ENCODE measurements at regions not wholly inside any gene's neighbourhood (a gene's known extent, or its start where the extent isn't known, plus 50 kb on each side); places are given as distances from the start of the nearest gene placed in this dataset.

GRCh38 chr10:45095286-45095685 lies 94.6 kb downstream of the ZNF22 start:
- Histone ChIP-seq H3K4me3 (ENCODE audit: low read length) (no peak overlapping the region), H3K4me2 (ENCODE audit: low read length) (no peak overlapping the region), H4K20me1 (ENCODE audit: low read length) (no peaks in the 10 kb centered on the region), H3K9me2 (replicated peaks; ENCODE audit: low read length) (no peaks in the 10 kb centered on the region), H3K27me3 (ENCODE audit: low read length) (peaks cover 82% of the 10 kb centered on the region), H3K4me1 (ENCODE audit: insufficient read depth, low read length) (no peaks in the 10 kb centered on the region), H3F3A (ENCODE audit: low read length, unreplicated experiment) (no peaks in the 10 kb centered on the region), H2AFZ (ENCODE audit: low read length) (no peak overlapping the region), H3K9me3 (ENCODE audit: low read length) (no peaks in the 10 kb centered on the region), H3K9ac (ENCODE audit: low read length) (no peak overlapping the region), H3K79me2 (ENCODE audit: low read length) (no peaks in the 10 kb centered on the region), H3K27ac (ENCODE audit: low read length) (no peak overlapping the region), H3K36me3 (ENCODE audit: low read depth, low read length) (no peaks in the 10 kb centered on the region)
- ATAC-seq, result no peak
- TF ChIP-seq EZH2phosphoT487 (IDR thresholded peaks at IDR 0.05; ENCODE audit: borderline replicate concordance, low read length) (no peak), EZH2 (IDR thresholded peaks at IDR 0.05; ENCODE audit: low read length, unreplicated experiment) (no peak), CTCF (conservative IDR thresholded peaks at IDR 0.05; ENCODE audit: low read depth, low read length) (no peak)
- POLR2A ChIA-PET (ENCODE audit: unreplicated experiment), result no interaction called here
- no TSS peak for BruUV-seq (replicated peaks)
- no peak for DNase-seq
- CTCF ChIA-PET, result interaction anchor here (0.6 kb wide), 1 partner anchor 88 kb away, joined by 3 read pairs; no protein-coding TSS in a partner anchor
- intact Hi-C loops (cut with micrococcal nuclease), result no loop called here

- Histone ChIP-seq H3K4me2 (ENCODE audit: low read length) (no peak overlapping the region), H3K9me3 (ENCODE audit: low read length) (no peaks in the 10 kb centered on the region), H3K79me2 (ENCODE audit: low read length) (no peaks in the 10 kb centered on the region), H3K27ac (ENCODE audit: low read length) (no peak overlapping the region), H3K27me3 (ENCODE audit: low read length) (peaks cover 82% of the 10 kb centered on the region), H4K20me1 (ENCODE audit: low read length) (no peaks in the 10 kb centered on the region), H3K36me3 (ENCODE audit: low read depth, low read length) (no peaks in the 10 kb centered on the region), H2AFZ (ENCODE audit: low read length) (no peak overlapping the region), H3K4me1 (ENCODE audit: insufficient read depth, low read length) (no peaks in the 10 kb centered on the region), H3K4me3 (ENCODE audit: low read length) (no peak overlapping the region), H3F3A (ENCODE audit: low read length, unreplicated experiment) (no peaks in the 10 kb centered on the region), H3K9me2 (replicated peaks; ENCODE audit: low read length) (no peaks in the 10 kb centered on the region), H3K9ac (ENCODE audit: low read length) (no peak overlapping the region)
- ATAC-seq (no peak), DNase-seq (no peak)
- CTCF ChIA-PET, result no interaction called here
- POLR2A ChIA-PET (ENCODE audit: unreplicated experiment), result no interaction called here
- BruUV-seq (replicated peaks), result no TSS peak
- intact Hi-C loops (cut with micrococcal nuclease), result no loop called here
- TF ChIP-seq EZH2phosphoT487 (IDR thresholded peaks at IDR 0.05; ENCODE audit: borderline replicate concordance, low read length), result no peak
- no peak for TF ChIP-seq CTCF (conservative IDR thresholded peaks at IDR 0.05; ENCODE audit: low read depth, low read length)
- TF ChIP-seq EZH2 (IDR thresholded peaks at IDR 0.05; ENCODE audit: low read length, unreplicated experiment), result no peak
Observed at GRCh38 chr10:45096001-45096400, 95.3 kb downstream of the ZNF22 start.

GRCh38 chr10:45100429-45100828 lies 99.7 kb downstream of the ZNF22 start:
- no peaks in the 10 kb centered on the region for H3K9me2 ChIP-seq (replicated peaks; ENCODE audit: low read length)
- H3K36me3 ChIP-seq (ENCODE audit: low read depth, low read length), result no peaks in the 10 kb centered on the region
- CTCF ChIA-PET, result no interaction called here
- POLR2A ChIA-PET (ENCODE audit: unreplicated experiment), result no interaction called here
- H3K9me3 ChIP-seq (ENCODE audit: low read length), result no peaks in the 10 kb centered on the region
- no peak overlapping the region for H3K27ac ChIP-seq (ENCODE audit: low read length)
- no peaks in the 10 kb centered on the region for H3K79me2 ChIP-seq (ENCODE audit: low read length)
- no peaks in the 10 kb centered on the region for H4K20me1 ChIP-seq (ENCODE audit: low read length)
- BruUV-seq (replicated peaks), result no TSS peak
- intact Hi-C loops (cut with micrococcal nuclease), result no loop called here
- H3K4me1 ChIP-seq (ENCODE audit: insufficient read depth, low read length), result no peaks in the 10 kb centered on the region
- no peaks in the 10 kb centered on the region for H3F3A ChIP-seq (ENCODE audit: low read length, unreplicated experiment)
- peaks cover 78% of the 10 kb centered on the region for H3K27me3 ChIP-seq (ENCODE audit: low read length)
- no peak overlapping the region for H3K4me3 ChIP-seq (ENCODE audit: low read length)
- TF ChIP-seq EZH2phosphoT487 (IDR thresholded peaks at IDR 0.05; ENCODE audit: borderline replicate concordance, low read length) (no peak), CTCF (conservative IDR thresholded peaks at IDR 0.05; ENCODE audit: low read depth, low read length) (no peak)
- H2AFZ ChIP-seq (ENCODE audit: low read length), result no peak overlapping the region
- no peak overlapping the region for H3K9ac ChIP-seq (ENCODE audit: low read length)
- DNase-seq (no peak), ATAC-seq (no peak)
- H3K4me2 ChIP-seq (ENCODE audit: low read length), result no peak overlapping the region

Measured in PC-3 (cell line).